Kidney (tissue), 13 donors: ENCODE measurements at regions not wholly inside any gene's neighbourhood (a gene's known extent, or its start where the extent isn't known, plus 50 kb on each side); places are given as distances from the start of the nearest gene placed in this dataset.

Experiments
- DNase-seq, 5 donors: peaks; one replicate each; pipeline ENCODE4 v3.0.0-alpha.2; 2013 to 2020
- FAIRE-seq: peaks from 2 replicates; lab custom pipeline; 2012; peaks lifted over from hg19 to GRCh38; lab: Jason Lieb, UNC
- H3K27ac ChIP-seq, 2 donors: one replicate each; pipeline ENCODE4 v1.7.0; 2013; ENCODE audit warnings: low read depth in 2 of 2, low read length in 2 of 2, inconsistent platforms in 1 of 2
- H3K27me3 ChIP-seq: one replicate; pipeline ENCODE4 v1.7.1; 2013; ENCODE audit warnings: low read length, inconsistent platforms; ENCODE audit not compliant: control insufficient read depth, insufficient read depth
- H3K36me3 ChIP-seq, 3 donors: one replicate each; pipeline versions ENCODE4 v1.7.0 to v1.7.1; 2013; ENCODE audit warnings: low read length in 3 of 3, control low read depth in 1 of 3, inconsistent platforms in 1 of 3; ENCODE audit not compliant: insufficient read depth in 3 of 3, control insufficient read depth in 2 of 3
- H3K4me1 ChIP-seq, 3 donors: one replicate each; pipeline versions ENCODE4 v1.7.0 to v1.7.1; 2013; ENCODE audit warnings: low read length in 3 of 3, inconsistent platforms in 1 of 3, low read depth in 1 of 3; ENCODE audit not compliant: control insufficient read depth in 2 of 3, insufficient read depth in 2 of 3
- H3K4me3 ChIP-seq, 3 donors: one replicate each; pipeline versions ENCODE4 v1.7.0 to v1.8.1; 2013; ENCODE audit warnings: low read length in 3 of 3, control low read depth in 1 of 3, inconsistent platforms in 1 of 3
- H3K9ac ChIP-seq, 3 donors: one replicate each; pipeline versions ENCODE4 v1.7.0 to v1.7.1; 2013; ENCODE audit warnings: low read length in 3 of 3, control low read depth in 1 of 3, inconsistent platforms in 1 of 3
- H3K9me3 ChIP-seq, 3 donors: one replicate each; pipeline versions ENCODE4 v1.7.0 to v1.7.1; 2013; ENCODE audit warnings: low read length in 3 of 3, control low read depth in 1 of 3, inconsistent platforms in 1 of 3; ENCODE audit not compliant: control insufficient read depth in 2 of 3, insufficient read depth in 1 of 3
- CTCF ChIP-seq: IDR thresholded peaks from 3 replicates; pipeline ENCODE4 v1.5.1; 2012; ENCODE audit warnings: mild to moderate bottlenecking, moderate library complexity, borderline replicate concordance; ENCODE audit not compliant: insufficient read depth; ENCODE audit errors: extremely low read depth
- intact Hi-C: fragments of 100-400 bp; cut with DNase I; formaldehyde crosslinking; loops from one replicate; pipeline ENCODE4 v1.11.1; 2022
- donor health status: control.
- donor health status: control.
- donor health status: control.
- donor health status: control.
- donor health status: control.
- donor health status: DM: yes; HTN: yes; CAD: no.
- donor health status: Normal renal cell carcinoma (clear cell type).

- DNase-seq (no peak), FAIRE-seq (no peak)
- Histone ChIP-seq H3K4me1 (no peaks in the 10 kb centered on the region), H3K27ac (no peak overlapping the region), H3K4me3 (no peak overlapping the region), H3K36me3 (no peaks in the 10 kb centered on the region), H3K9ac (no peak overlapping the region), H3K9me3 (no peaks in the 10 kb centered on the region), H3K27me3 (no peaks in the 10 kb centered on the region)
- TF ChIP-seq CTCF: no peak
- intact Hi-C loops: no loop called here
Observed at GRCh38 chr5:98157368-98157767, 616.1 kb upstream of the RGMB start.

GRCh38 chr5:98158440-98158839 lies 615.0 kb upstream of the RGMB start:
- intact Hi-C loops: no loop called here
- Histone ChIP-seq H3K36me3 (no peaks in the 10 kb centered on the region), H3K4me3 (no peak overlapping the region), H3K9ac (no peak overlapping the region), H3K27ac (no peak overlapping the region), H3K27me3 (no peaks in the 10 kb centered on the region), H3K4me1 (no peaks in the 10 kb centered on the region), H3K9me3 (no peaks in the 10 kb centered on the region)
- TF ChIP-seq CTCF: no peak
- DNase-seq (no peak), FAIRE-seq (no peak)

- TF ChIP-seq CTCF: no peak
- FAIRE-seq (no peak), DNase-seq (no peak)
- Histone ChIP-seq H3K9ac (no peak overlapping the region), H3K36me3 (no peaks in the 10 kb centered on the region), H3K4me3 (no peak overlapping the region), H3K4me1 (no peaks in the 10 kb centered on the region), H3K9me3 (no peaks in the 10 kb centered on the region), H3K27ac (no peak overlapping the region), H3K27me3 (no peaks in the 10 kb centered on the region)
- intact Hi-C loops: no loop called here
Observed at GRCh38 chr5:98163796-98164493, 609.5 kb upstream of the RGMB start.

- no peak overlapping the region for H3K4me3 ChIP-seq
- FAIRE-seq (no peak), DNase-seq (no peak)
- H3K27me3 ChIP-seq: no peaks in the 10 kb centered on the region
- no peak for TF ChIP-seq CTCF
- H3K4me1 ChIP-seq: no peaks in the 10 kb centered on the region
- H3K9me3 ChIP-seq: no peaks in the 10 kb centered on the region
- intact Hi-C loops: no loop called here
- no peaks in the 10 kb centered on the region for H3K36me3 ChIP-seq
- no peak overlapping the region for H3K27ac ChIP-seq
- no peak overlapping the region for H3K9ac ChIP-seq
Observed at GRCh38 chr5:98168871-98169270, 604.6 kb upstream of the RGMB start.
